SK-N-SH (cell line): ENCODE measurements at regions not wholly inside any gene's neighbourhood (a gene's known extent, or its start where the extent isn't known, plus 50 kb on each side); places are given as distances from the start of the nearest gene placed in this dataset.

Source experiments
- CHD2 ChIP-seq: fragments of 150-350 bp; IDR thresholded peaks from 2 replicates; pipeline ENCODE4 v1.6.1; 2018; ENCODE audit warnings: low read length; ENCODE audit not compliant: partially characterized antibody
- CTCF ChIP-seq: fragments of 200-600 bp; sonication (generic); IDR thresholded peaks from 2 replicates; pipeline ENCODE4 v1.6.1; 2017; ENCODE audit warnings: antibody characterized with exemption, mild to moderate bottlenecking, moderate library complexity
- ELF1 ChIP-seq: IDR thresholded peaks from 2 replicates; pipeline ENCODE4 v1.4.0; 2012
- POLR2AphosphoS5 ChIP-seq: IDR thresholded peaks from 2 replicates; pipeline ENCODE4 v1.6.1; 2012; ENCODE audit warnings: low read depth, low read length
- SMC3 ChIP-seq: IDR thresholded peaks from 2 replicates; pipeline ENCODE4 v1.6.1; 2012; ENCODE audit warnings: low read depth, low read length, improper control_type of control experiment
- TCF12 ChIP-seq: IDR thresholded peaks from 2 replicates; pipeline ENCODE4 v1.4.0; 2012
- TEAD4 ChIP-seq: IDR thresholded peaks from 2 replicates; pipeline ENCODE4 v1.4.0; 2012; ENCODE audit warnings: mild to moderate bottlenecking, borderline replicate concordance; ENCODE audit not compliant: insufficient read depth

- TF ChIP-seq POLR2AphosphoS5 (no peak), CTCF (no peak), ELF1 (no peak), TCF12 (no peak), TEAD4 (no peak), CHD2 (no peak), SMC3 (no peak)
Measured at GRCh38 chr1:177838907-177839485, 130.9 kb downstream of the SEC16B start.
